ENCODE measurements at regions not wholly inside any gene's neighbourhood (a gene's known extent, or its start where the extent isn't known, plus 50 kb on each side); places are given as distances from the start of the nearest gene placed in this dataset.

DNA sequence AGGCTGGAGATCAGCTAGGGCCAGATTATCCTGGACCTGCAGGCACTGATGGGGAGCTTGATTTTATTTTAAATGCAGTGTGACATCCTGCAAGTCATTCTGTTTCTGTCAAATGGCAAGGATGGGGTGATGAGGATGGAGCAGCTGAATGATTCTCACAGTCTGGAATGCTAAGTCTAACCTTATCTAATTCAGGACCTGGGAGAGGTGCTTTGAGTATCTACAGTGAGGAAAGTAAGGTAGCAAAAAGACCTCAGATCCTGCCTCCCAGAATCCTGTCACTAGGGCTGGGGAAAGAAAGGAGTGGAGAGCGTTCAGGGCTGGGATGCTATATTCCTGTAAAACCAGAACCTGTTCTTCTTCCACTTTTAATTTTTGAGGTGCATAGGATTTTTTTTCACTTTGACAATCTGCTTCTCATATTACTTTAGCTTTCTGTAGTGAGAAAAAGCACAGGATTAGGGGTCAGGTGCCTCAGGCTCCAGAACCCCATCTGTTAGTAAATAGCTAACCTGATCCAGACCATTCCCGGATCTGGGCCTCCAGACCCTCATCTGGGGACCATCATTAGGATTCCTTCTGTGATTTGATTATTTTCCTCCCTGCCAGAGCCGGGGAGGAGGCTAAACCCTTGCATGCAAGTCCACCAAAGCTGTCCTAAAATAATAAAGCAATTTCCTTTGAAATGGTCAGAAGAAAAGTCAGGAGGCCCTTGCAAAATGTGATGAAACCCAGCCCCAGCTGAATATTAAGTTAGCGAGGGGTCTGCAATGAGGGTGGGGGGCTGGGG is 54.7 kb downstream of the ASCL1 start:
- Histone ChIP-seq H3K27ac (no peak overlapping the region), H3K27me3 (no peaks in the 10 kb centered on the region), H3K4me3 (no peak overlapping the region), H3K36me3 (no peaks in the 10 kb centered on the region), H3K4me1 (no peaks in the 10 kb centered on the region), H3K9me3 (no peaks in the 10 kb centered on the region)
- TF ChIP-seq, protein P1, sequence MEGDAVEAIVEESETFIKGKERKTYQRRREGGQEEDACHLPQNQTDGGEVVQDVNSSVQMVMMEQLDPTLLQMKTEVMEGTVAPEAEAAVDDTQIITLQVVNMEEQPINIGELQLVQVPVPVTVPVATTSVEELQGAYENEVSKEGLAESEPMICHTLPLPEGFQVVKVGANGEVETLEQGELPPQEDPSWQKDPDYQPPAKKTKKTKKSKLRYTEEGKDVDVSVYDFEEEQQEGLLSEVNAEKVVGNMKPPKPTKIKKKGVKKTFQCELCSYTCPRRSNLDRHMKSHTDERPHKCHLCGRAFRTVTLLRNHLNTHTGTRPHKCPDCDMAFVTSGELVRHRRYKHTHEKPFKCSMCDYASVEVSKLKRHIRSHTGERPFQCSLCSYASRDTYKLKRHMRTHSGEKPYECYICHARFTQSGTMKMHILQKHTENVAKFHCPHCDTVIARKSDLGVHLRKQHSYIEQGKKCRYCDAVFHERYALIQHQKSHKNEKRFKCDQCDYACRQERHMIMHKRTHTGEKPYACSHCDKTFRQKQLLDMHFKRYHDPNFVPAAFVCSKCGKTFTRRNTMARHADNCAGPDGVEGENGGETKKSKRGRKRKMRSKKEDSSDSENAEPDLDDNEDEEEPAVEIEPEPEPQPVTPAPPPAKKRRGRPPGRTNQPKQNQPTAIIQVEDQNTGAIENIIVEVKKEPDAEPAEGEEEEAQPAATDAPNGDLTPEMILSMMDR (IDR thresholded peaks at IDR 0.05) = no peak
- TF ChIP-seq POLR2A (IDR thresholded peaks at IDR 0.05) = no peak
- DNase-seq = no peak

DNA sequence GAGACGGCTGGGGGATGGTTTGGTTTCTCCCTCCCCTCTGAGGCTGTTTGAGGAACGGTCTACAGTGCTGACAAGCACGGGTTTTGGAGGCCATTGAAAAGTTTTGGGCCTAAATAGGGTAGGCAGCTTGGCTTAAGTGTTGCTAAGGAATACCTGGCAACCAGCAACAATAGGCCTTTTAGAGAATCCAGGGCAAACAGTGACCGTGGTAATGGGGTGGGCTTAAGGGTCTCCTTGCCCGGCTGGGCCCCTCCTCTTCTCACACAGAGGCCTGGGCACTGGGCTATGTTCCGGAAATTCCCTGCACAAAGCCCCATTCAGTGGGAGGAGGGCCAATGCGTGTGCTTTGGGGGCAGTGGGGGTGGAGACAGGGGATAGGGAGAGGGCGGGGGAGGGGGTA is 55.4 kb downstream of the ASCL1 start:
- TF ChIP-seq POLR2A (IDR thresholded peaks at IDR 0.05) = no peak
- TF ChIP-seq, protein P1 (IDR thresholded peaks at IDR 0.05) = no peak
- Histone ChIP-seq H3K4me1 (no peaks in the 10 kb centered on the region), H3K27ac (no peak overlapping the region), H3K9me3 (no peaks in the 10 kb centered on the region), H3K36me3 (no peaks in the 10 kb centered on the region), H3K27me3 (no peaks in the 10 kb centered on the region), H3K4me3 (no peak overlapping the region)
- DNase-seq = no peak

DNA sequence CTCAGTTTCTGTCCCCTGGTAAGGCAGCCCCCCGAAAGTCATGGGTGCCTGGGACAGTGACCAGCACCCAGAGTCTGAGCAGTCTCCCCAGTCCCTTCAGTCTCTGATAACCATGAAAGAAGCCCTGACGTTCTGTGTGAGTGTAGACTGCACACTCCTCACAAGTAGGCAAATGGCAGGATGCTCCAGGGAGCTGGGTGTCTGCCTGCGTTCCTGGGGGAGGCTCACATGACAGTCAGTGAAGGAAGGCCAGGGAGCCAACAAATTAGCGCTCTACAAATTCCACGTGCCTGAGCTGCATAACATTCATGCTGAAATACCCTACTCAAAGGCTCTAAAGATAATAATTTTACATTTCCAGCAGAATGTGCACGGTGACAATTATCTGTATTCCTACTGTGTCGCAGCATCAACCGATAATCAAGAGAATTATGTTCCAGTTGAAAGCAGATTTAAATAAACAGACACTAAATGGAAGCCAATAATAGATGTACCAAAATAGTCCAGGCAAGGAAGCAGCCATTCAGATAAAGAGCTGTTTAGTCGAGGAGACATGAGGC is 56.3 kb downstream of the ASCL1 start:
- Histone ChIP-seq H3K27ac (no peak overlapping the region), H3K4me3 (no peak overlapping the region), H3K27me3 (no peaks in the 10 kb centered on the region), H3K4me1 (no peaks in the 10 kb centered on the region), H3K36me3 (no peaks in the 10 kb centered on the region), H3K9me3 (no peaks in the 10 kb centered on the region)
- no peak for DNase-seq
- TF ChIP-seq, protein P1 (IDR thresholded peaks at IDR 0.05) = no peak
- TF ChIP-seq POLR2A (IDR thresholded peaks at IDR 0.05) = no peak

DNA sequence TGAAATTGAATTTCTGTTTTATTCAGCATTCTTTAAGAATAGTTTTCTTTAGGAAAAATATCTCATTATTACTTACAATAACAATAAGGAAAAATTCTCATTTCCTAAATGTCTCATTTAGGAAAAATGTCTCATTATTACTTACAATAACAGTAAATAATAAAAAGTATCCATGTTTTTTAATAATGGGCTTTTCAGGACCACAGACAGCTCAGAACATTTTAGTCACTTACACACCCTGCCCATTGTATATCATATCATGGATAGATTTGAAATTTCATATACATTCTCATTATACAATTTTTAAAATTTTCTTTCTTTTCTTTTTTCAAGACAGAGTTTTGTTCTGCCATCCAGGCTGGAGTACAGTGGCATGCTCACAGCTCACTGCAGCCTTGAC is 58.9 kb downstream of the ASCL1 start:
- H3K4me1 ChIP-seq = no peaks in the 10 kb centered on the region
- TF ChIP-seq, protein P1 (IDR thresholded peaks at IDR 0.05) = no peak
- TF ChIP-seq POLR2A (IDR thresholded peaks at IDR 0.05) = no peak
- H3K4me3 ChIP-seq = no peak overlapping the region
- no peaks in the 10 kb centered on the region for H3K9me3 ChIP-seq
- no peak for DNase-seq
- no peaks in the 10 kb centered on the region for H3K27me3 ChIP-seq
- no peaks in the 10 kb centered on the region for H3K36me3 ChIP-seq
- no peak overlapping the region for H3K27ac ChIP-seq

DNA sequence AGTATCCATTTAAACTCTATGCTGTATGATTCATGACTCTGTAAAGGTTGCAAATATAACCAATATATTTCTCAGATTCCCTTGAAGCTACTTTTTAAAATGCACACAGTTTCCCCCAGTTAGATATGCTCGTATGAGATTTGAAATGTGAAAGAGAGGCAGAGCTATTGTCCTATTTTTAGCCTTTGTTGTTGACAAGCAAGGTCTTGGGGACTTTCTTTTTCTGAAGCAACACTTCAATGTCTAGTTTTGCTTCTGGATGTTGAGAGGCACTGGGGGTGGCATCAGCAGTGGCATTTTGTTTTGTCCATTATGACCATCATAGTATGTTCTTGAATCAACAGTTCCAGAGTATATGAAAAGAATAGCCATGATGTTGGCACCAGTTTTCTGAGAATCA is 63.4 kb downstream of the ASCL1 start:
- Histone ChIP-seq H3K9me3 (no peaks in the 10 kb centered on the region), H3K4me3 (no peak overlapping the region), H3K4me1 (no peaks in the 10 kb centered on the region), H3K27me3 (no peaks in the 10 kb centered on the region), H3K27ac (no peak overlapping the region), H3K36me3 (no peaks in the 10 kb centered on the region)
- TF ChIP-seq POLR2A (IDR thresholded peaks at IDR 0.05) = no peak
- TF ChIP-seq, protein P1 (IDR thresholded peaks at IDR 0.05) = no peak
- no peak for DNase-seq

Data from Peyer's patch (tissue), 4 donors.